ENCODE measurements at regions not wholly inside any gene's neighbourhood (a gene's known extent, or its start where the extent isn't known, plus 50 kb on each side); places are given as distances from the start of the nearest gene placed in this dataset.

DNA sequence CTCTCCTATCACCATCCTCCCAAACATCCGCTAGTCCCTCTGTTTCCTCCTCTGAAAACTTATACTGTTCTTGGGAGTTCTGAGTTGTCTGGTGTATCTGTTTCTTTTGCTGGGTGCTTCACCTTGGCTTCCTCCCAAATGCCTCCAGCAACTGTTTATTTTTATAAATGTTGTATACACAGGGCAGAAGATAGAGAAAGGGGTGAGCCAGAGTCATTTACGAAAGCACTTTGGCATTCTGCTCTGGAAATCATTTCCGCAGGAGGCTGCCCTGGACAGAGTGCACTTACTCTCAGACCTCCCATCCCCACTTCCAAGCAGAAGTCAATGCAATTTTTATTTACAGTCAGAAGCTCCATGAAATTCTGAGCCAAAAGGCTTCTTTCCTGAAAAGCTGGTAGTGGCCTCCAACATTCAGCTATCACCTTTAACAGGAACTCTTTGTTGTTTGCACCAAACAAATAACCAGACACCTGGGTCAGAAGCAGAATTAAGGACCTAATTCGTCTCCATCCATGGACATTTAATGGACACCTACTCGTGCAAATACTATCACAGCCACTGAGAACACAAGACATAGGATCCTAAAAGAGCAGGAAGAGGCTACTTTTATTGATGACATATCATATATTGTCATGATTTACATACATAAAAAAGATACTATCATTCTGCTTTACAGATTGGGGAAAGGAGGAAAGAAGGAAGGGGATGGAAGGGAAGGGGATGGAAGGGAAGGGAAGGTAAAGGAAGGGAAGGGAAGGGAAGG lies 229.5 kb upstream of the PAPPA start:
- ATAC-seq: no peak
- H3K9me3 Mint-ChIP-seq: peaks cover 4% of the 10 kb centered on the region; the same call in 1 of the 2 replicates

DNA sequence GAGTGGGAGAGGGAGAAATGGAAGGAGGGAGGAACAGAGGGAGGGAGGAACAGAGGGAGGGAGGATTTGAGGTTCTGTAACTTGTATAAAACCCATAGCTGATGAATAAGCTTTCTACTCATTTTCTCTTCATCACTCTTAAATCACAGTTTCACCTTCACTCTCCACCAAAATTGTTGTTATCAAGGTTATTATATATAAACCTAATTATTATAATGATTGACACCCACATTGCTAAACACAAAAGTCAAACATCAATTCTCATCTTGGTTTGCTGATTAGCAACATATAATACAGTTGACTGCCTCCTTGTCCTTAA lies 229.0 kb upstream of the PAPPA start:
- Mint-ChIP-seq H3K27me3 (ENCODE audit: low read depth) (no peaks in the 10 kb centered on the region; the same call in 1 of the 2 replicates), H3K27ac (no peak overlapping the region), H3K4me1 (no peaks in the 10 kb centered on the region), H3K4me3 (no peak overlapping the region), H3K36me3 (no peaks in the 10 kb centered on the region), H3K9me3 (peaks cover 4% of the 10 kb centered on the region; the same call in 1 of the 2 replicates)
- DNase-seq (ENCODE audit: low spot score) (no peak), ATAC-seq (no peak)
- TF ChIP-seq SOX15 (CRISPR knock-in tag; IDR thresholded peaks at IDR 0.05): no peak
- TF ChIP-seq, protein P1, sequence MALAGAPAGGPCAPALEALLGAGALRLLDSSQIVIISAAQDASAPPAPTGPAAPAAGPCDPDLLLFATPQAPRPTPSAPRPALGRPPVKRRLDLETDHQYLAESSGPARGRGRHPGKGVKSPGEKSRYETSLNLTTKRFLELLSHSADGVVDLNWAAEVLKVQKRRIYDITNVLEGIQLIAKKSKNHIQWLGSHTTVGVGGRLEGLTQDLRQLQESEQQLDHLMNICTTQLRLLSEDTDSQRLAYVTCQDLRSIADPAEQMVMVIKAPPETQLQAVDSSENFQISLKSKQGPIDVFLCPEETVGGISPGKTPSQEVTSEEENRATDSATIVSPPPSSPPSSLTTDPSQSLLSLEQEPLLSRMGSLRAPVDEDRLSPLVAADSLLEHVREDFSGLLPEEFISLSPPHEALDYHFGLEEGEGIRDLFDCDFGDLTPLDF (CRISPR knock-in tag; IDR thresholded peaks at IDR 0.05): no peak
- no peak for TF ChIP-seq NR1H2 (CRISPR knock-in tag; IDR thresholded peaks at IDR 0.05)
- TF ChIP-seq PRRX2 (CRISPR knock-in tag; IDR thresholded peaks at IDR 0.05): no peak
- TF ChIP-seq ZNF317 (CRISPR knock-in tag; IDR thresholded peaks at IDR 0.05; ENCODE audit: borderline replicate concordance, low read depth): no peak
- no peak for TF ChIP-seq RELA (CRISPR knock-in tag; IDR thresholded peaks at IDR 0.05; ENCODE audit: borderline replicate concordance)
- POLR2A ChIA-PET: no interaction called here
- CTCF ChIA-PET: no interaction called here

More for the DNA sequence above, 229.5 kb upstream of the PAPPA start:
- no peaks in the 10 kb centered on the region for H3K36me3 Mint-ChIP-seq
- ChIA-PET CTCF (no interaction called here), POLR2A (no interaction called here)
- H3K27ac Mint-ChIP-seq: no peak overlapping the region
- DNase-seq (ENCODE audit: low spot score): no peak
- no peaks in the 10 kb centered on the region; the same call in 1 of the 2 replicates for H3K27me3 Mint-ChIP-seq (ENCODE audit: low read depth)
- TF ChIP-seq, protein P1 (CRISPR knock-in tag; IDR thresholded peaks at IDR 0.05): no peak
- TF ChIP-seq ESRRA (CRISPR knock-in tag; IDR thresholded peaks at IDR 0.05; ENCODE audit: borderline replicate concordance): no peak
- TF ChIP-seq ZNF121 (CRISPR knock-in tag; IDR thresholded peaks at IDR 0.05): no peak
- no peak for TF ChIP-seq ELF4 (CRISPR knock-in tag; IDR thresholded peaks at IDR 0.05; ENCODE audit: low read depth)
- H3K4me1 Mint-ChIP-seq: no peaks in the 10 kb centered on the region
- no peak overlapping the region for H3K4me3 Mint-ChIP-seq

DNA sequence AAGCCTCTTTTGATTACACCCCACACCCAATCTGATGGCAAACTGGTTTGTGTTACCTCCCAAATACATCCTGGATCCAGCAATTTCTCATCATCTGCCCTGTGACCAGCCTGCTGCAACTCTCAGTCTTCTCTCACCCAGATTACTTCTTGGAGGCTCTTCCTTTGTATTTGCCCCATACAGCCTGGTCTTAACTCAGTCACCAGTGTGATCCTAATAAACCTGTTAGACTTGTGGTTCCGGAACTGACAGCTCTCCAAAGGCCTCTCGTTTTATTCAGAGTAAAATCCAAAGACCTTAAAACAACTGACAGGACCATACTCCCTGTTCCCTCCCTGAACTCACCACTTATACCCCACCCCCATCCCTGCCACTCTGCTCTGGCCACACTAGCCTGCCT lies 228.2 kb upstream of the PAPPA start:
- H3K36me3 Mint-ChIP-seq: no peaks in the 10 kb centered on the region
- CTCF ChIA-PET: no interaction called here
- POLR2A ChIA-PET: interaction anchor here (0.5 kb wide), 1 partner anchor 408 kb away, joined by 3 read pairs; no protein-coding TSS in a partner anchor
- H3K4me1 Mint-ChIP-seq: peaks cover 2% of the 10 kb centered on the region
- TF ChIP-seq, protein P2, sequence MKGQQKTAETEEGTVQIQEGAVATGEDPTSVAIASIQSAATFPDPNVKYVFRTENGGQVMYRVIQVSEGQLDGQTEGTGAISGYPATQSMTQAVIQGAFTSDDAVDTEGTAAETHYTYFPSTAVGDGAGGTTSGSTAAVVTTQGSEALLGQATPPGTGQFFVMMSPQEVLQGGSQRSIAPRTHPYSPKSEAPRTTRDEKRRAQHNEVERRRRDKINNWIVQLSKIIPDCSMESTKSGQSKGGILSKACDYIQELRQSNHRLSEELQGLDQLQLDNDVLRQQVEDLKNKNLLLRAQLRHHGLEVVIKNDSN (CRISPR knock-in tag; IDR thresholded peaks at IDR 0.05): no peak
- TF ChIP-seq MXD4 (CRISPR knock-in tag; IDR thresholded peaks at IDR 0.05; ENCODE audit: borderline replicate concordance) (no peak), TEAD4 (CRISPR knock-in tag; IDR thresholded peaks at IDR 0.05) (no peak), ZNF121 (CRISPR knock-in tag; IDR thresholded peaks at IDR 0.05) (no peak), PRRX2 (CRISPR knock-in tag; IDR thresholded peaks at IDR 0.05) (no peak), KAT7 (CRISPR knock-in tag; IDR thresholded peaks at IDR 0.05; ENCODE audit: borderline replicate concordance) (no peak), CREM (CRISPR knock-in tag; IDR thresholded peaks at IDR 0.05) (no peak), JUN (CRISPR knock-in tag; IDR thresholded peaks at IDR 0.05) (no peak), EMX1 (CRISPR knock-in tag; IDR thresholded peaks at IDR 0.05) (no peak)
- TF ChIP-seq, protein P3, sequence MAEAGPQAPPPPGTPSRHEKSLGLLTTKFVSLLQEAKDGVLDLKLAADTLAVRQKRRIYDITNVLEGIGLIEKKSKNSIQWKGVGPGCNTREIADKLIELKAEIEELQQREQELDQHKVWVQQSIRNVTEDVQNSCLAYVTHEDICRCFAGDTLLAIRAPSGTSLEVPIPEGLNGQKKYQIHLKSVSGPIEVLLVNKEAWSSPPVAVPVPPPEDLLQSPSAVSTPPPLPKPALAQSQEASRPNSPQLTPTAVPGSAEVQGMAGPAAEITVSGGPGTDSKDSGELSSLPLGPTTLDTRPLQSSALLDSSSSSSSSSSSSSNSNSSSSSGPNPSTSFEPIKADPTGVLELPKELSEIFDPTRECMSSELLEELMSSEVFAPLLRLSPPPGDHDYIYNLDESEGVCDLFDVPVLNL (CRISPR knock-in tag; IDR thresholded peaks at IDR 0.05; ENCODE audit: borderline replicate concordance, low read depth): no peak
- TF ChIP-seq, protein P4, sequence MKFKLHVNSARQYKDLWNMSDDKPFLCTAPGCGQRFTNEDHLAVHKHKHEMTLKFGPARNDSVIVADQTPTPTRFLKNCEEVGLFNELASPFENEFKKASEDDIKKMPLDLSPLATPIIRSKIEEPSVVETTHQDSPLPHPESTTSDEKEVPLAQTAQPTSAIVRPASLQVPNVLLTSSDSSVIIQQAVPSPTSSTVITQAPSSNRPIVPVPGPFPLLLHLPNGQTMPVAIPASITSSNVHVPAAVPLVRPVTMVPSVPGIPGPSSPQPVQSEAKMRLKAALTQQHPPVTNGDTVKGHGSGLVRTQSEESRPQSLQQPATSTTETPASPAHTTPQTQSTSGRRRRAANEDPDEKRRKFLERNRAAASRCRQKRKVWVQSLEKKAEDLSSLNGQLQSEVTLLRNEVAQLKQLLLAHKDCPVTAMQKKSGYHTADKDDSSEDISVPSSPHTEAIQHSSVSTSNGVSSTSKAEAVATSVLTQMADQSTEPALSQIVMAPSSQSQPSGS (CRISPR knock-in tag; IDR thresholded peaks at IDR 0.05; ENCODE audit: borderline replicate concordance, low read depth): no peak
- H3K4me3 Mint-ChIP-seq: no peak overlapping the region
- no peak for ATAC-seq
- no peaks in the 10 kb centered on the region; the same call in 1 of the 2 replicates for H3K27me3 Mint-ChIP-seq (ENCODE audit: low read depth)
- peaks cover 4% of the 10 kb centered on the region; the same call in 1 of the 2 replicates for H3K9me3 Mint-ChIP-seq
- DNase-seq (ENCODE audit: low spot score): no peak
- H3K27ac Mint-ChIP-seq: no peak overlapping the region
